Body of pancreas (tissue), 4 donors: ENCODE measurements at regions not wholly inside any gene's neighbourhood (a gene's known extent, or its start where the extent isn't known, plus 50 kb on each side); places are given as distances from the start of the nearest gene placed in this dataset.

Experiments
- ATAC-seq: fragments of 150-250 bp; one replicate; pipeline ENCODE4 v1.9.1; 2016
- DNase-seq, 4 donors: peaks; one replicate each; pipeline ENCODE4 v3.0.0-alpha.2; 2019
- H3K27ac ChIP-seq, 4 donors: fragments of 200-600 bp; sonication (generic); 1 replicate in 3 of 4; 2 replicates in 1 of 4; pipeline versions ENCODE4 v1.5.1 to v1.6.1; 2016 to 2019; ENCODE audit warnings: mild to moderate bottlenecking in 1 of 4, mixed read lengths in 1 of 4, moderate library complexity in 1 of 4
- H3K27me3 ChIP-seq, 2 donors: fragments of 200-600 bp; sonication (generic); one replicate each; pipeline ENCODE4 v1.6.0; 2016; ENCODE audit warnings: mild to moderate bottlenecking in 1 of 2
- H3K36me3 ChIP-seq, 2 donors: fragments of 200-600 bp; sonication (generic); replicated peaks in 1 of 2; 2 replicates each; pipeline ENCODE4 v1.5.1; 2016; ENCODE audit warnings: low read depth in 2 of 2; ENCODE audit not compliant: insufficient read depth in 1 of 2
- H3K4me1 ChIP-seq: fragments of 200-600 bp; sonication (generic); one replicate; pipeline ENCODE4 v1.6.0; 2016
- H3K4me3 ChIP-seq, 2 donors: fragments of 200-600 bp; sonication (generic); 1 replicate in 1 of 2; 2 replicates in 1 of 2; pipeline ENCODE4 v1.5.1; 2016 to 2019
- H3K9me3 ChIP-seq, 3 donors: fragments of 200-600 bp; sonication (generic); 1 replicate in 2 of 3; 2 replicates in 1 of 3; pipeline ENCODE4 v1.5.1; 2016
- CTCF ChIP-seq, 7 experiments: fragments of 450-650 bp in 4 of 7; fragments of 200-600 bp in 3 of 7; sonication (generic) in 3 of 7; IDR thresholded peaks; one replicate each; pipeline ENCODE4 v1.5.1; 2016 to 2019; ENCODE audit warnings: antibody characterized with exemption in 7 of 7
- POLR2A ChIP-seq, 3 donors: fragments of 450-650 bp; IDR thresholded peaks; one replicate each; pipeline ENCODE4 v1.6.1; 2016; ENCODE audit warnings: antibody characterized with exemption in 3 of 3, mild to moderate bottlenecking in 2 of 3
- WGBS, 2 donors: methylation state at CpG; one replicate each; pipeline ENCODE4 v1.1.5; 2017; 5-methylcytosine and 5-hydroxymethylcytosine counted together
- intact Hi-C: fragments of 100-400 bp; cut with DNase I; formaldehyde crosslinking; loops from one replicate; pipeline ENCODE4 v1.15.1; 2023

GRCh38 chr1:80892539-80892938 is 908.2 kb upstream of the ADGRL2 start:
- 17 to 31% methylated on average over 4 of the region's 4 CpGs for WGBS, 2 donors
- H3K36me3 ChIP-seq, result no peaks in the 10 kb centered on the region
- intact Hi-C loops, result no loop called here
- no peak overlapping the region for H3K27ac ChIP-seq
- TF ChIP-seq CTCF (IDR thresholded peaks at IDR 0.05), result no peak
- TF ChIP-seq POLR2A (IDR thresholded peaks at IDR 0.05), result no peak
- H3K4me3 ChIP-seq, result no peak overlapping the region
- ATAC-seq (no peak), DNase-seq (no peak)
- no peaks in the 10 kb centered on the region for H3K4me1 ChIP-seq
- H3K9me3 ChIP-seq, result no peaks in the 10 kb centered on the region
- no peaks in the 10 kb centered on the region for H3K27me3 ChIP-seq

GRCh38 chr1:80891871-80892270 is 908.9 kb upstream of the ADGRL2 start:
- H3K36me3 ChIP-seq, result no peaks in the 10 kb centered on the region
- H3K9me3 ChIP-seq, result no peaks in the 10 kb centered on the region
- intact Hi-C loops, result no loop called here
- no peak for DNase-seq
- H3K27ac ChIP-seq, result no peak overlapping the region
- no peaks in the 10 kb centered on the region for H3K4me1 ChIP-seq
- ATAC-seq, result no peak
- no peaks in the 10 kb centered on the region for H3K27me3 ChIP-seq
- TF ChIP-seq CTCF (IDR thresholded peaks at IDR 0.05), result no peak
- no peak for TF ChIP-seq POLR2A (IDR thresholded peaks at IDR 0.05)
- H3K4me3 ChIP-seq, result no peak overlapping the region
- WGBS, 2 donors, result 49 to 60% methylated on average over 2 of the region's 2 CpGs

- intact Hi-C loops, result no loop called here
- no peak for TF ChIP-seq POLR2A (IDR thresholded peaks at IDR 0.05)
- TF ChIP-seq CTCF (IDR thresholded peaks at IDR 0.05), result no peak
- Histone ChIP-seq H3K27ac (peak overlapping the region in 1 of 4 donors; percentile 39), H3K4me3 (no peak overlapping the region), H3K36me3 (no peaks in the 10 kb centered on the region), H3K27me3 (no peaks in the 10 kb centered on the region), H3K4me1 (peaks cover 10% of the 10 kb centered on the region), H3K9me3 (no peaks in the 10 kb centered on the region)
- DNase-seq (peak in 1 of 4 donors; percentile 29), ATAC-seq (peak; percentile 89)
- WGBS, 2 donors, result 8 to 10% methylated on average over 3 of the region's 3 CpGs
Measured at GRCh38 chr1:80882553-80882952, 918.2 kb upstream of the ADGRL2 start.

GRCh38 chr1:80878343-80878742 is 922.4 kb upstream of the ADGRL2 start:
- no peak overlapping the region for H3K27ac ChIP-seq
- no peaks in the 10 kb centered on the region for H3K27me3 ChIP-seq
- H3K9me3 ChIP-seq, result no peaks in the 10 kb centered on the region
- ATAC-seq (no peak), DNase-seq (no peak)
- H3K4me3 ChIP-seq, result no peak overlapping the region
- TF ChIP-seq CTCF (IDR thresholded peaks at IDR 0.05), result no peak
- TF ChIP-seq POLR2A (IDR thresholded peaks at IDR 0.05), result no peak
- peaks cover 10% of the 10 kb centered on the region for H3K4me1 ChIP-seq
- no peaks in the 10 kb centered on the region for H3K36me3 ChIP-seq
- intact Hi-C loops, result no loop called here

GRCh38 chr1:80876035-80876434 is 924.7 kb upstream of the ADGRL2 start:
- H3K36me3 ChIP-seq, result no peaks in the 10 kb centered on the region
- WGBS, 2 donors, result 57 to 74% methylated on average over 2 of the region's 2 CpGs
- no peaks in the 10 kb centered on the region for H3K4me1 ChIP-seq
- intact Hi-C loops, result no loop called here
- DNase-seq (no peak), ATAC-seq (no peak)
- H3K9me3 ChIP-seq, result no peaks in the 10 kb centered on the region
- TF ChIP-seq CTCF (IDR thresholded peaks at IDR 0.05), result no peak
- no peak for TF ChIP-seq POLR2A (IDR thresholded peaks at IDR 0.05)
- no peak overlapping the region for H3K27ac ChIP-seq
- no peaks in the 10 kb centered on the region for H3K27me3 ChIP-seq
- H3K4me3 ChIP-seq, result no peak overlapping the region
